Astrocyte of the spinal cord (primary cell): ENCODE measurements at regions not wholly inside any gene's neighbourhood (a gene's known extent, or its start where the extent isn't known, plus 50 kb on each side); places are given as distances from the start of the nearest gene placed in this dataset.

Experiments used
- DNase-seq: peaks from one replicate; pipeline ENCODE4 v3.0.0; 2011; ENCODE audit warnings: low read depth, low spot score
- H3K4me3 ChIP-seq: 2 replicates; pipeline ENCODE4 v1.5.1; 2011; ENCODE audit warnings: low read depth, mild to moderate bottlenecking, low read length, moderate library complexity
- CTCF ChIP-seq: IDR thresholded peaks from 2 replicates; pipeline ENCODE4 v1.5.1; 2012; ENCODE audit warnings: low read depth, mild to moderate bottlenecking, low read length, inconsistent platforms
- in situ Hi-C: cut with HindIII; loops from 2 replicates; pipeline ENCODE4 v1.10.0; 2017; ENCODE audit warnings: low sequenced_read_pairs

GRCh38 chr14:65279510-65279909 lies 133.0 kb upstream of the FUT8 start:
- in situ Hi-C loops, result no loop called here
- no peak for DNase-seq
- H3K4me3 ChIP-seq, result no peak overlapping the region
- TF ChIP-seq CTCF, result no peak

- in situ Hi-C loops, result no loop called here
- no peak overlapping the region for H3K4me3 ChIP-seq
- DNase-seq, result no peak
- no peak for TF ChIP-seq CTCF
These were observed 132.6 kb upstream of the FUT8 start for GRCh38 chr14:65279958-65280357.

GRCh38 chr14:65280653-65281052 lies 131.9 kb upstream of the FUT8 start:
- no peak for TF ChIP-seq CTCF
- DNase-seq, result no peak
- in situ Hi-C loops, result no loop called here
- no peak overlapping the region for H3K4me3 ChIP-seq

GRCh38 chr14:65281991-65282895 lies 130.3 kb upstream of the FUT8 start:
- in situ Hi-C loops, result no loop called here
- DNase-seq, result peak; percentile 75
- no peak overlapping the region for H3K4me3 ChIP-seq
- no peak for TF ChIP-seq CTCF

- in situ Hi-C loops, result no loop called here
- no peak for DNase-seq
- no peak overlapping the region for H3K4me3 ChIP-seq
- no peak for TF ChIP-seq CTCF
These were observed 129.7 kb upstream of the FUT8 start for GRCh38 chr14:65282896-65283253.

GRCh38 chr14:65286443-65286842 lies 126.1 kb upstream of the FUT8 start:
- in situ Hi-C loops, result no loop called here
- DNase-seq, result no peak
- peak; percentile 11 for TF ChIP-seq CTCF
- H3K4me3 ChIP-seq, result no peak overlapping the region
